Right hindlimb (tissue), 1 donor: ENCODE measurements at regions not wholly inside any gene's neighbourhood (a gene's known extent, or its start where the extent isn't known, plus 50 kb on each side); places are given as distances from the start of the nearest gene placed in this dataset.
"Not testable (repeated sequence)": the region's sequence is repeated elsewhere in the genome, so short reads cannot be mapped to it uniquely, and the experiment has no call there.

Experiments
- DNase-seq: peaks from one replicate; pipeline ENCODE4 v3.0.0-alpha.2; 2018

- no peak for DNase-seq
Measured at GRCh38 chr5:60517094-60517694, 182.8 kb downstream of the DEPDC1B start.

GRCh38 chr5:60516688-60517087 is 183.3 kb downstream of the DEPDC1B start:
- no peak for DNase-seq

- DNase-seq, result no peak
Measured at GRCh38 chr5:60514152-60514551, 185.8 kb downstream of the DEPDC1B start.

GRCh38 chr5:60512117-60512516 is 187.8 kb downstream of the DEPDC1B start:
- DNase-seq, result no peak

- DNase-seq, result no peak
Measured at GRCh38 chr5:60510663-60511062, 189.3 kb downstream of the DEPDC1B start.

GRCh38 chr5:60510049-60510448 is 189.9 kb downstream of the DEPDC1B start:
- no peak for DNase-seq

GRCh38 chr5:60509519-60509918 is 190.4 kb downstream of the DEPDC1B start:
- no peak for DNase-seq

- no peak for DNase-seq
Measured at GRCh38 chr5:60507687-60508086, 192.3 kb downstream of the DEPDC1B start.

- DNase-seq, result no peak
Measured at GRCh38 chr5:60505373-60506171, 194.4 kb downstream of the DEPDC1B start.

- DNase-seq, result no peak
Measured at GRCh38 chr5:60504342-60504741, 195.6 kb downstream of the DEPDC1B start.

GRCh38 chr5:60503771-60504170 is 196.2 kb downstream of the DEPDC1B start:
- no peak for DNase-seq

GRCh38 chr5:60497706-60498500 is 202.1 kb downstream of the DEPDC1B start:
- no peak for DNase-seq

- no peak for DNase-seq
Measured at GRCh38 chr5:60495644-60496520, 204.1 kb downstream of the DEPDC1B start.

- DNase-seq, result no peak
Measured at GRCh38 chr5:60494635-60495034, 205.3 kb downstream of the DEPDC1B start.

GRCh38 chr5:60494144-60494543 is 205.8 kb downstream of the DEPDC1B start:
- DNase-seq, result no peak

GRCh38 chr5:60493372-60493771 is 206.6 kb downstream of the DEPDC1B start:
- no peak for DNase-seq

GRCh38 chr5:60492958-60493357 is 207.0 kb downstream of the DEPDC1B start:
- no peak for DNase-seq

GRCh38 chr5:60492358-60492757 is 207.6 kb downstream of the DEPDC1B start:
- not testable (repeated sequence) for DNase-seq

GRCh38 chr5:60490597-60491166 is 209.3 kb downstream of the DEPDC1B start:
- DNase-seq, result no peak

GRCh38 chr5:60489856-60490255 is 210.1 kb downstream of the DEPDC1B start:
- no peak for DNase-seq

- no peak for DNase-seq
Measured at GRCh38 chr5:60489377-60489776, 210.6 kb downstream of the DEPDC1B start.

GRCh38 chr5:60488466-60489130 is 211.4 kb downstream of the DEPDC1B start:
- DNase-seq, result no peak
